ENCODE measurements at regions not wholly inside any gene's neighbourhood (a gene's known extent, or its start where the extent isn't known, plus 50 kb on each side); places are given as distances from the start of the nearest gene placed in this dataset.

GRCh38 chr4:59855630-59856352, 1344.3 kb upstream of the ADGRL3 start:
- Histone ChIP-seq H3K27me3 (replicated peaks in 1 of 2; ENCODE audit: control insufficient read depth in 2 of 2, insufficient read depth in 2 of 2, low read length in 1 of 2) (no peaks in the 10 kb centered on the region), H2AFZ (ENCODE audit: control insufficient read depth, low read depth, low read length) (no peak overlapping the region), H3K4me2 (ENCODE audit: control insufficient read depth, insufficient read depth) (no peak overlapping the region), H4K20me1 (ENCODE audit: control insufficient read depth, insufficient read depth) (no peaks in the 10 kb centered on the region), H3K27ac (ENCODE audit: control insufficient read depth, insufficient read depth) (no peak overlapping the region), H3K4me3 (no peak overlapping the region), H3K9ac (ENCODE audit: control insufficient read depth, insufficient read depth, low read length) (no peak overlapping the region), H3K36me3 (ENCODE audit: control insufficient read depth in 2 of 2, insufficient read depth in 2 of 2, low read length in 1 of 2) (no peaks in the 10 kb centered on the region), H3K9me3 (replicated peaks; ENCODE audit: control insufficient read depth, insufficient read depth, low read length) (no peaks in the 10 kb centered on the region), H3K79me2 (ENCODE audit: control insufficient read depth, insufficient read depth, low read length) (no peaks in the 10 kb centered on the region), H3K4me1 (ENCODE audit: control insufficient read depth, insufficient read depth, low read length) (no peaks in the 10 kb centered on the region)
- no peak; the same call in 2 of the 3 replicates for ATAC-seq
- ChIA-PET POLR2A (no interaction called here), SMC1A (ENCODE audit: uncharacterized antibody, unreplicated experiment) (interaction anchor here (1.0 kb wide), 1 partner anchor 43 kb away, joined by 3 read pairs; no protein-coding TSS in a partner anchor), CTCF (no interaction called here), RAD21 (ENCODE audit: unreplicated experiment) (no interaction called here)
- 29% methylated on average over 17 of the region's 18 CpGs for WGBS (ENCODE audit: insufficient coverage, insufficient replicate concordance, low lambda C conversion rate, missing lambda C conversion rate)
- TF ChIP-seq STAT1 (conservative IDR thresholded peaks at IDR 0.05) (no peak), KAT2A (conservative IDR thresholded peaks at IDR 0.05; ENCODE audit: control insufficient read depth, low read depth, low read length) (no peak), BACH1 (IDR thresholded peaks at IDR 0.05; ENCODE audit: borderline replicate concordance) (no peak), CREB1 (IDR thresholded peaks at IDR 0.05; ENCODE audit: low read depth) (no peak), GABPA (IDR thresholded peaks at IDR 0.05; ENCODE audit: low read depth) (no peak), RUNX3 (IDR thresholded peaks at IDR 0.05; ENCODE audit: low read length) (no peak), WRNIP1 (IDR thresholded peaks at IDR 0.05; ENCODE audit: borderline replicate concordance, low read depth, low read length) (no peak), BCL11A (IDR thresholded peaks at IDR 0.05; ENCODE audit: low read depth, low read length) (no peak), ZNF217 (IDR thresholded peaks at IDR 0.05) (no peak), GATAD2B (conservative IDR thresholded peaks at IDR 0.05; ENCODE audit: low read depth) (no peak), RAD21 (IDR thresholded peaks at IDR 0.05; ENCODE audit: insufficient read depth, low read depth, low read length) (no peak)
- TF ChIP-seq, protein P1, sequence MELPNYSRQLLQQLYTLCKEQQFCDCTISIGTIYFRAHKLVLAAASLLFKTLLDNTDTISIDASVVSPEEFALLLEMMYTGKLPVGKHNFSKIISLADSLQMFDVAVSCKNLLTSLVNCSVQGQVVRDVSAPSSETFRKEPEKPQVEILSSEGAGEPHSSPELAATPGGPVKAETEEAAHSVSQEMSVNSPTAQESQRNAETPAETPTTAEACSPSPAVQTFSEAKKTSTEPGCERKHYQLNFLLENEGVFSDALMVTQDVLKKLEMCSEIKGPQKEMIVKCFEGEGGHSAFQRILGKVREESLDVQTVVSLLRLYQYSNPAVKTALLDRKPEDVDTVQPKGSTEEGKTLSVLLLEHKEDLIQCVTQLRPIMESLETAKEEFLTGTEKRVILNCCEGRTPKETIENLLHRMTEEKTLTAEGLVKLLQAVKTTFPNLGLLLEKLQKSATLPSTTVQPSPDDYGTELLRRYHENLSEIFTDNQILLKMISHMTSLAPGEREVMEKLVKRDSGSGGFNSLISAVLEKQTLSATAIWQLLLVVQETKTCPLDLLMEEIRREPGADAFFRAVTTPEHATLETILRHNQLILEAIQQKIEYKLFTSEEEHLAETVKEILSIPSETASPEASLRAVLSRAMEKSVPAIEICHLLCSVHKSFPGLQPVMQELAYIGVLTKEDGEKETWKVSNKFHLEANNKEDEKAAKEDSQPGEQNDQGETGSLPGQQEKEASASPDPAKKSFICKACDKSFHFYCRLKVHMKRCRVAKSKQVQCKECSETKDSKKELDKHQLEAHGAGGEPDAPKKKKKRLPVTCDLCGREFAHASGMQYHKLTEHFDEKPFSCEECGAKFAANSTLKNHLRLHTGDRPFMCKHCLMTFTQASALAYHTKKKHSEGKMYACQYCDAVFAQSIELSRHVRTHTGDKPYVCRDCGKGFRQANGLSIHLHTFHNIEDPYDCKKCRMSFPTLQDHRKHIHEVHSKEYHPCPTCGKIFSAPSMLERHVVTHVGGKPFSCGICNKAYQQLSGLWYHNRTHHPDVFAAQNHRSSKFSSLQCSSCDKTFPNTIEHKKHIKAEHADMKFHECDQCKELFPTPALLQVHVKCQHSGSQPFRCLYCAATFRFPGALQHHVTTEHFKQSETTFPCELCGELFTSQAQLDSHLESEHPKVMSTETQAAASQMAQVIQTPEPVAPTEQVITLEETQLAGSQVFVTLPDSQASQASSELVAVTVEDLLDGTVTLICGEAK (IDR thresholded peaks at IDR 0.05; ENCODE audit: borderline replicate concordance) = no peak
- TF ChIP-seq, protein P2, sequence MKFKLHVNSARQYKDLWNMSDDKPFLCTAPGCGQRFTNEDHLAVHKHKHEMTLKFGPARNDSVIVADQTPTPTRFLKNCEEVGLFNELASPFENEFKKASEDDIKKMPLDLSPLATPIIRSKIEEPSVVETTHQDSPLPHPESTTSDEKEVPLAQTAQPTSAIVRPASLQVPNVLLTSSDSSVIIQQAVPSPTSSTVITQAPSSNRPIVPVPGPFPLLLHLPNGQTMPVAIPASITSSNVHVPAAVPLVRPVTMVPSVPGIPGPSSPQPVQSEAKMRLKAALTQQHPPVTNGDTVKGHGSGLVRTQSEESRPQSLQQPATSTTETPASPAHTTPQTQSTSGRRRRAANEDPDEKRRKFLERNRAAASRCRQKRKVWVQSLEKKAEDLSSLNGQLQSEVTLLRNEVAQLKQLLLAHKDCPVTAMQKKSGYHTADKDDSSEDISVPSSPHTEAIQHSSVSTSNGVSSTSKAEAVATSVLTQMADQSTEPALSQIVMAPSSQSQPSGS (IDR thresholded peaks at IDR 0.05; ENCODE audit: low read length) = no peak
- TF ChIP-seq, protein P3, sequence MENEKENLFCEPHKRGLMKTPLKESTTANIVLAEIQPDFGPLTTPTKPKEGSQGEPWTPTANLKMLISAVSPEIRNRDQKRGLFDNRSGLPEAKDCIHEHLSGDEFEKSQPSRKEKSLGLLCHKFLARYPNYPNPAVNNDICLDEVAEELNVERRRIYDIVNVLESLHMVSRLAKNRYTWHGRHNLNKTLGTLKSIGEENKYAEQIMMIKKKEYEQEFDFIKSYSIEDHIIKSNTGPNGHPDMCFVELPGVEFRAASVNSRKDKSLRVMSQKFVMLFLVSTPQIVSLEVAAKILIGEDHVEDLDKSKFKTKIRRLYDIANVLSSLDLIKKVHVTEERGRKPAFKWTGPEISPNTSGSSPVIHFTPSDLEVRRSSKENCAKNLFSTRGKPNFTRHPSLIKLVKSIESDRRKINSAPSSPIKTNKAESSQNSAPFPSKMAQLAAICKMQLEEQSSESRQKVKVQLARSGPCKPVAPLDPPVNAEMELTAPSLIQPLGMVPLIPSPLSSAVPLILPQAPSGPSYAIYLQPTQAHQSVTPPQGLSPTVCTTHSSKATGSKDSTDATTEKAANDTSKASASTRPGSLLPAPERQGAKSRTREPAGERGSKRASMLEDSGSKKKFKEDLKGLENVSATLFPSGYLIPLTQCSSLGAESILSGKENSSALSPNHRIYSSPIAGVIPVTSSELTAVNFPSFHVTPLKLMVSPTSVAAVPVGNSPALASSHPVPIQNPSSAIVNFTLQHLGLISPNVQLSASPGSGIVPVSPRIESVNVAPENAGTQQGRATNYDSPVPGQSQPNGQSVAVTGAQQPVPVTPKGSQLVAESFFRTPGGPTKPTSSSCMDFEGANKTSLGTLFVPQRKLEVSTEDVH (IDR thresholded peaks at IDR 0.05; ENCODE audit: low read depth, partially characterized antibody) = no peak
- TF ChIP-seq, protein P4, sequence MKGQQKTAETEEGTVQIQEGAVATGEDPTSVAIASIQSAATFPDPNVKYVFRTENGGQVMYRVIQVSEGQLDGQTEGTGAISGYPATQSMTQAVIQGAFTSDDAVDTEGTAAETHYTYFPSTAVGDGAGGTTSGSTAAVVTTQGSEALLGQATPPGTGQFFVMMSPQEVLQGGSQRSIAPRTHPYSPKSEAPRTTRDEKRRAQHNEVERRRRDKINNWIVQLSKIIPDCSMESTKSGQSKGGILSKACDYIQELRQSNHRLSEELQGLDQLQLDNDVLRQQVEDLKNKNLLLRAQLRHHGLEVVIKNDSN (IDR thresholded peaks at IDR 0.05; ENCODE audit: borderline replicate concordance, extremely low read length, insufficient read depth, low read depth, low read length) = no peak
- in situ Hi-C loops (cut with MboI) = no loop called here
- intact Hi-C loops (cut with micrococcal nuclease; ENCODE audit: unreplicated experiment) = no loop called here
- no peak for FAIRE-seq
- no TSS peak for BruUV-seq (replicated peaks)
- no peak for DNase-seq (ENCODE audit: low read depth, low spot score)

Data from GM12878 (cell line).